Coronary artery (tissue), 2 donors: ENCODE measurements at regions not wholly inside any gene's neighbourhood (a gene's known extent, or its start where the extent isn't known, plus 50 kb on each side); places are given as distances from the start of the nearest gene placed in this dataset.
"Not testable (repeated sequence)": the region's sequence is repeated elsewhere in the genome, so short reads cannot be mapped to it uniquely, and the experiment has no call there.

ENCODE experiments used
- DNase-seq: peaks from one replicate; pipeline ENCODE4 v3.0.0-alpha.2; 2017; ENCODE audit warnings: low spot score
- H3K27ac ChIP-seq, 2 donors: fragments of 200-600 bp; sonication (generic); one replicate each; pipeline ENCODE4 v1.5.1; 2016 to 2019
- H3K4me3 ChIP-seq: fragments of 200-600 bp; sonication (generic); 2 replicates; pipeline ENCODE4 v1.5.1; 2016; ENCODE audit warnings: mild to moderate bottlenecking, moderate library complexity
- TF ChIP-seq, protein P1 (sequence below): fragments of 200-600 bp; sonication (generic); IDR thresholded peaks from one replicate; pipeline ENCODE4 v1.5.1; 2019; ENCODE audit warnings: antibody characterized with exemption

- no peak for DNase-seq
- Histone ChIP-seq H3K27ac (no peak overlapping the region), H3K4me3 (no peak overlapping the region)
- TF ChIP-seq, protein P1, sequence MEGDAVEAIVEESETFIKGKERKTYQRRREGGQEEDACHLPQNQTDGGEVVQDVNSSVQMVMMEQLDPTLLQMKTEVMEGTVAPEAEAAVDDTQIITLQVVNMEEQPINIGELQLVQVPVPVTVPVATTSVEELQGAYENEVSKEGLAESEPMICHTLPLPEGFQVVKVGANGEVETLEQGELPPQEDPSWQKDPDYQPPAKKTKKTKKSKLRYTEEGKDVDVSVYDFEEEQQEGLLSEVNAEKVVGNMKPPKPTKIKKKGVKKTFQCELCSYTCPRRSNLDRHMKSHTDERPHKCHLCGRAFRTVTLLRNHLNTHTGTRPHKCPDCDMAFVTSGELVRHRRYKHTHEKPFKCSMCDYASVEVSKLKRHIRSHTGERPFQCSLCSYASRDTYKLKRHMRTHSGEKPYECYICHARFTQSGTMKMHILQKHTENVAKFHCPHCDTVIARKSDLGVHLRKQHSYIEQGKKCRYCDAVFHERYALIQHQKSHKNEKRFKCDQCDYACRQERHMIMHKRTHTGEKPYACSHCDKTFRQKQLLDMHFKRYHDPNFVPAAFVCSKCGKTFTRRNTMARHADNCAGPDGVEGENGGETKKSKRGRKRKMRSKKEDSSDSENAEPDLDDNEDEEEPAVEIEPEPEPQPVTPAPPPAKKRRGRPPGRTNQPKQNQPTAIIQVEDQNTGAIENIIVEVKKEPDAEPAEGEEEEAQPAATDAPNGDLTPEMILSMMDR = no peak
These were observed 75.4 kb upstream of the LRRC4C start for GRCh38 chr11:41534861-41535260.

DNA sequence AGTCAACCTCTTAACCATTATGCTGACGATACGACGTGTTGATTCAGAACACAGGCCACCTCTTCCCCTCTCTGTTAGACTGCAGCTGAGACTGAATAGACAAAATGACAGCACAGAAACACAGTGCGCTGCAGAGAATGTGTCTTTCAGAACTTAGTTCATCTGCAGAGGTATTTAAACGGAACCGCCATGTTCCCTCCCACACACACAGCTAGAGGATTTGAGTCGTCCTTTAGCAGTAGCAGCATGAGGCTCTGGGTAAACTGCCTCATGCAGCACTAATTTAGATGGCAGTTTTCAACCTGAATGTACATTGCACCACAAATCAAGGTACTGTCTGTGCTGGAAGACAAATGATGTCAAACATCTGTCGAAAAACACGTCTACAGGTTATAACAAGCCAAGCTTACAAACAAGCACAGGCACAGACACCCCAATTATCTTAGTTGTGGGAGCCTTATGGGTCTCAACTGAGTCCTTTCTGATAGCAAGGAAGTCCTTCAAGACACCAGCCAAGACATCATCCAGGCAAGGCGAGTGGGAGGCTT is 76.6 kb upstream of the LRRC4C start:
- TF ChIP-seq, protein P1 = no peak
- no peak for DNase-seq
- Histone ChIP-seq H3K27ac (no peak overlapping the region), H3K4me3 (no peak overlapping the region)

DNA sequence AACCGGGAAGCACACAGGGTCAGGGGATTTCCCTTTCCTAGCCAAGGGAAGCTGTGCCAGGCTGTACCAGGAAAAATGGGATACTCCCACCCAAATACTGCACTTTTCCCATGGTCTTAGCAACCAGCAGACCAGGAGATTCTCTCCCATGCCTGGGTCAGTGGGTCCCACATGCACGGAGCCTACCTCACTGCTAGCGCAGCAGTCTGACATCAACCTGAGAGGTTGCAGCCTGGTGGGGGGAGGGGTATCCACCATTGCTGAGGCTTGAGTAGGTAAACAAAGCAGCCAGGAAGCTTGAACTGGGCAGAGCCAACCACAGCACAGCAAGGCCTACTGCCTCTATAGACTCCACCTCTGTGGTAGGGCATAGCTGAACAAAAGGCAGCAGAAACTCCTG is 85.5 kb upstream of the LRRC4C start:
- not testable (repeated sequence) for H3K4me3 ChIP-seq, H3K27ac ChIP-seq, DNase-seq

GRCh38 chr11:41578421-41579051 is 119.1 kb upstream of the LRRC4C start:
- TF ChIP-seq, protein P1 = no peak
- no peak for DNase-seq
- no peak overlapping the region for H3K4me3 ChIP-seq
- H3K27ac ChIP-seq = no peak overlapping the region

- Histone ChIP-seq H3K4me3 (no peak overlapping the region), H3K27ac (no peak overlapping the region)
- no peak for DNase-seq
- TF ChIP-seq, protein P1 = no peak
These were observed 120.1 kb upstream of the LRRC4C start for GRCh38 chr11:41579546-41579945.

DNA sequence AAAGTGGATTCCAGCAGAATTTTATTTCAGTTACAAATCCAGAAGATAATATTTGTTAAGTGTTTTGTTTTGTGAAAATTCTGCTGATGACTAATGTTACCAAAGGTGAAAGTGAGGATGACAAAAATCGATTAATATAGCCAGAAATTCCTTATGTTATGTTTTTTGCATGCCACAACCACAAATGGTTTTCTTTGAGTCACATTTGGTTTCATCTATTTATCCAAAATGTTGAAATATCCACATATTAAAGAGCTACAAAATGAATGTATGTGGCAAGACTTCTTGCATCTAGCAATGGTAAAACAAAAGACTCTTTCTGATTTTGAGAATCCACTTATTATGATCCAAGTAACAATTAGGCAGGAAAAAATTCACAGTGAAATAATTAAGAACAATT is 150.1 kb upstream of the LRRC4C start:
- TF ChIP-seq, protein P1 = no peak
- DNase-seq = no peak
- no peak overlapping the region for H3K27ac ChIP-seq
- no peak overlapping the region for H3K4me3 ChIP-seq

DNA sequence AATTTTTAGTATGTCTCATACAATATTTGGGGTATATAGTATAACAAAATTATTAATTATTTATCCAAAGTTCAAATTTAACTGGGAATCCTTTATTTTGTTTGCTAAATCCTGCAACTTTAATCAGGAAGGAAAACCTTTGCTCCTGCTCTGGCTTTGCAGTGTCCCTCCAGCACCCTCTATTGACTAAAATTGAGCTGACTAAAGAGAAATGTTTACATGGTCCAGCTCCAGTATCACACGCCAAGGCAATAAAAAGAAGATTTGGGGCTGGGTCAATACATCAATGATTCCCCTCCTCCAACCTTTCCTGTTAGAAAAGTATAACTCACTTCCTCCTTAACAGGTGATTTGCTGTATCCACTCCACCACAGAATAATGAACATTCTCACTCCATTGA is 153.0 kb upstream of the LRRC4C start:
- no peak overlapping the region for H3K4me3 ChIP-seq
- no peak for DNase-seq
- H3K27ac ChIP-seq = no peak overlapping the region
- TF ChIP-seq, protein P1 = no peak
